Suprapubic skin (tissue), 3 donors: ENCODE measurements at regions not wholly inside any gene's neighbourhood (a gene's known extent, or its start where the extent isn't known, plus 50 kb on each side); places are given as distances from the start of the nearest gene placed in this dataset.

ENCODE experiments used
- CTCF ChIP-seq, 2 donors: fragments of 200-600 bp in 1 of 2; fragments of 450-650 bp in 1 of 2; sonication (generic) in 1 of 2; IDR thresholded peaks; one replicate each; pipeline ENCODE4 v1.5.1; 2016 to 2019; ENCODE audit warnings: antibody characterized with exemption in 2 of 2, mild to moderate bottlenecking in 1 of 2, moderate library complexity in 1 of 2
- POLR2A ChIP-seq, 2 donors: fragments of 450-650 bp; IDR thresholded peaks; one replicate each; pipeline ENCODE4 v1.6.1; 2017; ENCODE audit warnings: antibody characterized with exemption in 2 of 2, mild to moderate bottlenecking in 2 of 2, moderate library complexity in 2 of 2

GRCh38 chr9:107740088-107740980 lies 250.8 kb upstream of the KLF4 start:
- TF ChIP-seq CTCF (IDR thresholded peaks at IDR 0.05) (no peak), POLR2A (IDR thresholded peaks at IDR 0.05) (no peak)
